Effector memory CD4-positive, alpha-beta T cell (primary cell): ENCODE measurements at regions not wholly inside any gene's neighbourhood (a gene's known extent, or its start where the extent isn't known, plus 50 kb on each side); places are given as distances from the start of the nearest gene placed in this dataset.

Source experiments
- DNase-seq, 3 donors: peaks; one replicate each; pipeline ENCODE4 v3.0.0-alpha.2; 2020
- H3K27ac ChIP-seq: 2 replicates; pipeline ENCODE4 v1.7.0; 2013; ENCODE audit warnings: mild to moderate bottlenecking, low read length, moderate library complexity; ENCODE audit not compliant: insufficient read depth, poor library complexity, severe bottlenecking
- H3K27me3 ChIP-seq: replicated peaks from 2 replicates; pipeline ENCODE4 v1.7.0; 2013; ENCODE audit warnings: mild to moderate bottlenecking, low read length; ENCODE audit not compliant: insufficient read depth, control insufficient read depth, poor library complexity, severe bottlenecking
- H3K36me3 ChIP-seq: 2 replicates; pipeline ENCODE4 v1.7.0; 2013; ENCODE audit warnings: mild to moderate bottlenecking, low read length, moderate library complexity; ENCODE audit not compliant: control insufficient read depth, insufficient read depth
- H3K4me1 ChIP-seq: 2 replicates; pipeline ENCODE4 v1.7.0; 2013; ENCODE audit warnings: low read length, mild to moderate bottlenecking; ENCODE audit not compliant: control insufficient read depth, insufficient read depth, poor library complexity, severe bottlenecking
- H3K4me3 ChIP-seq: 2 replicates; pipeline ENCODE4 v1.7.0; 2013; ENCODE audit warnings: low read length, low read depth, mild to moderate bottlenecking; ENCODE audit not compliant: insufficient read depth, poor library complexity, severe bottlenecking
- H3K9me3 ChIP-seq: 2 replicates; pipeline ENCODE4 v1.7.0; 2013; ENCODE audit warnings: mild to moderate bottlenecking, low read length, moderate library complexity; ENCODE audit not compliant: control insufficient read depth

GRCh38 chr22:27198518-27199035 lies 541.2 kb downstream of the MIAT start:
- H3K4me1 ChIP-seq, result no peaks in the 10 kb centered on the region

GRCh38 chr22:27199354-27199753 lies 542.0 kb downstream of the MIAT start:
- H3K9me3 ChIP-seq, result no peaks in the 10 kb centered on the region
- no peaks in the 10 kb centered on the region for H3K4me1 ChIP-seq
- H3K27ac ChIP-seq, result no peak overlapping the region
- H3K4me3 ChIP-seq, result no peak overlapping the region
- no peaks in the 10 kb centered on the region for H3K27me3 ChIP-seq
- no peaks in the 10 kb centered on the region for H3K36me3 ChIP-seq
- DNase-seq, result no peak

More at GRCh38 chr22:27198518-27199035, 541.2 kb downstream of the MIAT start:
- Histone ChIP-seq H3K27ac (no peak overlapping the region), H3K4me3 (no peak overlapping the region), H3K9me3 (no peaks in the 10 kb centered on the region), H3K27me3 (no peaks in the 10 kb centered on the region), H3K36me3 (no peaks in the 10 kb centered on the region)
- no peak for DNase-seq

GRCh38 chr22:27201276-27201675 lies 543.9 kb downstream of the MIAT start:
- no peaks in the 10 kb centered on the region for H3K27me3 ChIP-seq
- no peaks in the 10 kb centered on the region for H3K36me3 ChIP-seq
- H3K4me3 ChIP-seq, result no peak overlapping the region
- no peak overlapping the region for H3K27ac ChIP-seq
- no peak for DNase-seq
- no peaks in the 10 kb centered on the region for H3K9me3 ChIP-seq
- no peaks in the 10 kb centered on the region for H3K4me1 ChIP-seq

- Histone ChIP-seq H3K27me3 (no peaks in the 10 kb centered on the region), H3K4me3 (no peak overlapping the region), H3K27ac (no peak overlapping the region), H3K4me1 (no peaks in the 10 kb centered on the region), H3K9me3 (no peaks in the 10 kb centered on the region), H3K36me3 (no peaks in the 10 kb centered on the region)
- DNase-seq, result no peak
Measured at GRCh38 chr22:27201741-27202140, 544.4 kb downstream of the MIAT start.

- no peak overlapping the region for H3K4me3 ChIP-seq
- H3K4me1 ChIP-seq, result no peaks in the 10 kb centered on the region
- H3K27ac ChIP-seq, result no peak overlapping the region
- H3K9me3 ChIP-seq, result no peaks in the 10 kb centered on the region
- DNase-seq, result no peak
- no peaks in the 10 kb centered on the region for H3K27me3 ChIP-seq
- no peaks in the 10 kb centered on the region for H3K36me3 ChIP-seq
Measured at GRCh38 chr22:27203276-27203660, 545.9 kb downstream of the MIAT start.

- no peaks in the 10 kb centered on the region for H3K4me1 ChIP-seq
- no peaks in the 10 kb centered on the region for H3K27me3 ChIP-seq
- DNase-seq, result no peak
- no peaks in the 10 kb centered on the region for H3K9me3 ChIP-seq
- H3K36me3 ChIP-seq, result no peaks in the 10 kb centered on the region
- no peak overlapping the region for H3K4me3 ChIP-seq
- no peak overlapping the region for H3K27ac ChIP-seq
Measured at GRCh38 chr22:27204280-27204679, 546.9 kb downstream of the MIAT start.

GRCh38 chr22:27204817-27205216 lies 547.4 kb downstream of the MIAT start:
- Histone ChIP-seq H3K4me3 (no peak overlapping the region), H3K27ac (no peak overlapping the region), H3K4me1 (no peaks in the 10 kb centered on the region), H3K36me3 (no peaks in the 10 kb centered on the region), H3K27me3 (no peaks in the 10 kb centered on the region), H3K9me3 (no peaks in the 10 kb centered on the region)
- no peak for DNase-seq

- no peak for DNase-seq
- Histone ChIP-seq H3K27me3 (no peaks in the 10 kb centered on the region), H3K27ac (no peak overlapping the region)
Measured at GRCh38 chr22:27205492-27206373, 548.3 kb downstream of the MIAT start.

GRCh38 chr22:27206374-27207133 lies 549.2 kb downstream of the MIAT start:
- Histone ChIP-seq H3K4me3 (no peak overlapping the region), H3K27me3 (no peaks in the 10 kb centered on the region), H3K4me1 (no peaks in the 10 kb centered on the region), H3K36me3 (no peaks in the 10 kb centered on the region), H3K27ac (no peak overlapping the region), H3K9me3 (no peaks in the 10 kb centered on the region)
- no peak for DNase-seq

More at GRCh38 chr22:27205492-27206373, 548.3 kb downstream of the MIAT start:
- Histone ChIP-seq H3K4me1 (no peaks in the 10 kb centered on the region), H3K36me3 (no peaks in the 10 kb centered on the region), H3K9me3 (no peaks in the 10 kb centered on the region), H3K4me3 (no peak overlapping the region)

GRCh38 chr22:27207266-27207665 lies 549.9 kb downstream of the MIAT start:
- Histone ChIP-seq H3K27ac (no peak overlapping the region), H3K4me1 (no peaks in the 10 kb centered on the region), H3K9me3 (no peaks in the 10 kb centered on the region), H3K36me3 (no peaks in the 10 kb centered on the region), H3K4me3 (no peak overlapping the region), H3K27me3 (no peaks in the 10 kb centered on the region)
- no peak for DNase-seq
